Loucy (cell line): ENCODE measurements at regions not wholly inside any gene's neighbourhood (a gene's known extent, or its start where the extent isn't known, plus 50 kb on each side); places are given as distances from the start of the nearest gene placed in this dataset.

Experiments
- CTCF ChIP-seq: fragments of 200-600 bp; sonication (generic); conservative IDR thresholded peaks from 2 replicates; pipeline ENCODE4 v1.5.1; 2014; ENCODE audit warnings: mild to moderate bottlenecking, antibody characterized with exemption, low read length
- EZH2phosphoT487 ChIP-seq: fragments of 200-600 bp; IDR thresholded peaks from 2 replicates; pipeline ENCODE4 v1.6.1; 2018; ENCODE audit warnings: antibody characterized with exemption, mild to moderate bottlenecking, moderate library complexity, borderline replicate concordance

- no peak for TF ChIP-seq CTCF
- TF ChIP-seq EZH2phosphoT487: no peak
Observed at GRCh38 chr12:92356425-92356824, 210.8 kb upstream of the BTG1 start.
